SK-N-SH (cell line): ENCODE measurements at regions not wholly inside any gene's neighbourhood (a gene's known extent, or its start where the extent isn't known, plus 50 kb on each side); places are given as distances from the start of the nearest gene placed in this dataset.

Source experiments
- CTCF ChIA-PET: fragments of 300-600, 350-600 bp; formaldehyde crosslinking; extraction: SDS; loops from one replicate; lab custom pipeline; 2021; lab: Yijun Ruan, JAX
- POLR2A ChIA-PET: fragments of 350-600 bp; sonication (Branson Sonifier 250); formaldehyde crosslinking; extraction: SDS; loops from one replicate; lab custom pipeline; 2020; ENCODE audit warnings: antibody characterized with exemption, inconsistent platforms; lab: Yijun Ruan, JAX
- DNase-seq: peaks from one replicate; pipeline ENCODE4 v3.0.0; 2012
- H2AFZ ChIP-seq: fragments of 200-600 bp; sonication (generic); 2 replicates; pipeline ENCODE4 v1.8.1; 2016; ENCODE audit warnings: antibody characterized with exemption, mild to moderate bottlenecking, low read depth
- H3F3A ChIP-seq: fragments of 200-600 bp; sonication (generic); replicated peaks from 2 replicates; pipeline ENCODE3; 2016; ENCODE audit warnings: antibody characterized with exemption, mild to moderate bottlenecking; ENCODE audit not compliant: insufficient read depth
- H3K27ac ChIP-seq, 2 experiments: fragments of 200-500 bp in 1 of 2; fragments of 200-600 bp in 1 of 2; sonication (Bioruptor generic) in 1 of 2; sonication (generic), shearing (Covaris generic) in 1 of 2; 2 replicates each; pipeline versions ENCODE4 v1.5.1 to v1.6.1; 2014 to 2016; ENCODE audit warnings: low read depth in 2 of 2, inconsistent platforms in 1 of 2, low read length in 1 of 2, mild to moderate bottlenecking in 1 of 2, mixed read lengths in 1 of 2
- H3K27me3 ChIP-seq: fragments of 200-600 bp; sonication (generic), shearing (Covaris generic); 2 replicates; pipeline ENCODE4 v1.6.1; 2016; ENCODE audit warnings: mixed run types; ENCODE audit not compliant: insufficient read depth
- H3K36me3 ChIP-seq, 2 experiments: fragments of 200-500 bp in 1 of 2; fragments of 200-600 bp in 1 of 2; sonication (Bioruptor generic) in 1 of 2; sonication (generic) in 1 of 2; replicated peaks in 1 of 2; 2 replicates each; pipeline versions ENCODE3 to v1.5.1; 2014 to 2016; ENCODE audit warnings: low read length in 1 of 2, mild to moderate bottlenecking in 1 of 2; ENCODE audit not compliant: insufficient read depth in 2 of 2, control insufficient read depth in 1 of 2
- H3K4me1 ChIP-seq, 2 experiments: fragments of 200-500 bp in 1 of 2; fragments of 200-600 bp in 1 of 2; sonication (Bioruptor generic) in 1 of 2; sonication (generic), shearing (Covaris generic) in 1 of 2; 2 replicates each; pipeline versions ENCODE4 v1.5.1 to v1.6.1; 2014 to 2016; ENCODE audit warnings: low read depth in 1 of 2, low read length in 1 of 2, mixed run types in 1 of 2; ENCODE audit not compliant: insufficient read depth in 2 of 2, control insufficient read depth in 1 of 2
- H3K4me2 ChIP-seq: fragments of 200-600 bp; sonication (generic), shearing (Covaris generic); 2 replicates; pipeline ENCODE4 v1.6.1; 2017; ENCODE audit warnings: mixed run types
- H3K4me3 ChIP-seq, 2 experiments: fragments of 200-500 bp in 1 of 2; fragments of 200-600 bp in 1 of 2; sonication (Bioruptor generic) in 1 of 2; sonication (generic), shearing (Covaris generic) in 1 of 2; 2 replicates each; pipeline versions ENCODE4 v1.5.1 to v1.8.1; 2014 to 2016; ENCODE audit warnings: low read depth in 2 of 2, inconsistent platforms in 1 of 2, low read length in 1 of 2, mild to moderate bottlenecking in 1 of 2, mixed read lengths in 1 of 2, moderate library complexity in 1 of 2
- H3K79me2 ChIP-seq: fragments of 200-600 bp; sonication (generic); 2 replicates; pipeline ENCODE4 v1.8.1; 2017; ENCODE audit warnings: mild to moderate bottlenecking; ENCODE audit not compliant: insufficient read depth
- H3K9ac ChIP-seq: fragments of 200-600 bp; sonication (generic); 2 replicates; pipeline ENCODE4 v1.6.1; 2017; ENCODE audit warnings: mixed run types
- H3K9me2 ChIP-seq: fragments of 200-600 bp; sonication (generic); 2 replicates; pipeline ENCODE4 v1.6.1; 2017; ENCODE audit warnings: mixed run types
- H3K9me3 ChIP-seq: fragments of 200-600 bp; sonication (generic); 2 replicates; pipeline ENCODE4 v1.6.1; 2017; ENCODE audit warnings: mixed run types, mild to moderate bottlenecking, moderate library complexity
- H4K20me1 ChIP-seq: fragments of 200-600 bp; sonication (generic); 2 replicates; pipeline ENCODE4 v1.6.1; 2017; ENCODE audit warnings: mild to moderate bottlenecking, mixed run types; ENCODE audit not compliant: insufficient read depth
- CHD2 ChIP-seq: fragments of 150-350 bp; IDR thresholded peaks from 2 replicates; pipeline ENCODE4 v1.6.1; 2018; ENCODE audit warnings: low read length; ENCODE audit not compliant: partially characterized antibody
- ELF1 ChIP-seq: IDR thresholded peaks from 2 replicates; pipeline ENCODE4 v1.4.0; 2012
- FOSL2 ChIP-seq: IDR thresholded peaks from 2 replicates; pipeline ENCODE4 v1.4.0; 2012; ENCODE audit warnings: low read depth, mild to moderate bottlenecking, moderate library complexity, borderline replicate concordance
- FOXJ3 ChIP-seq: sonication (generic); formaldehyde crosslinking; IDR thresholded peaks from 2 replicates; pipeline ENCODE4 v1.5.1; 2020; ENCODE audit warnings: mild to moderate bottlenecking, missing genetic modification reagents
- FOXM1 ChIP-seq: IDR thresholded peaks from 2 replicates; pipeline ENCODE4 v1.4.0; 2012; ENCODE audit warnings: low read depth, mild to moderate bottlenecking
- GABPA ChIP-seq: IDR thresholded peaks from 2 replicates; pipeline ENCODE4 v1.4.0; 2012; ENCODE audit warnings: low read depth, mild to moderate bottlenecking
- GATA2 ChIP-seq: sonication (generic); formaldehyde crosslinking; IDR thresholded peaks from 2 replicates; pipeline ENCODE4 v1.5.0; 2020; ENCODE audit warnings: mild to moderate bottlenecking, missing genetic modification reagents
- JUND ChIP-seq: IDR thresholded peaks from 2 replicates; pipeline ENCODE4 v1.4.0; 2012
- MEF2A ChIP-seq: IDR thresholded peaks from 2 replicates; pipeline ENCODE4 v1.4.0; 2012; ENCODE audit warnings: low read depth, borderline replicate concordance
- NFIC ChIP-seq: IDR thresholded peaks from 2 replicates; pipeline ENCODE4 v1.4.0; 2012; ENCODE audit warnings: borderline replicate concordance
- NRF1 ChIP-seq: IDR thresholded peaks from 2 replicates; pipeline ENCODE4 v1.6.1; 2012; ENCODE audit warnings: low read depth, mild to moderate bottlenecking, low read length
- POLR2AphosphoS5 ChIP-seq: IDR thresholded peaks from 2 replicates; pipeline ENCODE4 v1.6.1; 2012; ENCODE audit warnings: low read depth, low read length
- RAD21 ChIP-seq: IDR thresholded peaks from 2 replicates; pipeline ENCODE4 v1.6.1; 2012; ENCODE audit warnings: mild to moderate bottlenecking, low read length
- RCOR1 ChIP-seq: fragments of 150-350 bp; IDR thresholded peaks from 2 replicates; pipeline ENCODE4 v1.6.1; 2017; ENCODE audit warnings: antibody characterized with exemption, low read length
- RFX5 ChIP-seq: IDR thresholded peaks from 2 replicates; pipeline ENCODE4 v1.6.1; 2012; ENCODE audit warnings: mild to moderate bottlenecking, improper control_type of control experiment, low read length
- RXRA ChIP-seq: IDR thresholded peaks from 2 replicates; pipeline ENCODE4 v1.4.0; 2012; ENCODE audit warnings: low read depth, mild to moderate bottlenecking, borderline replicate concordance
- SIN3A ChIP-seq: IDR thresholded peaks from 2 replicates; pipeline ENCODE4 v1.6.1; 2012; ENCODE audit warnings: low read depth, mild to moderate bottlenecking, low read length, moderate library complexity, borderline replicate concordance
- TCF12 ChIP-seq: IDR thresholded peaks from 2 replicates; pipeline ENCODE4 v1.4.0; 2012
- TEAD4 ChIP-seq: IDR thresholded peaks from 2 replicates; pipeline ENCODE4 v1.4.0; 2012; ENCODE audit warnings: mild to moderate bottlenecking, borderline replicate concordance; ENCODE audit not compliant: insufficient read depth
- WGBS: methylation state at CpG from one replicate; pipeline ENCODE4 v1.1.6; 2017; ENCODE audit warnings: low lambda C conversion rate; 5-methylcytosine and 5-hydroxymethylcytosine counted together
- TF ChIP-seq, protein P1 (sequence below): fragments of 150-350 bp; IDR thresholded peaks from 2 replicates; pipeline ENCODE4 v1.6.1; 2017; ENCODE audit warnings: antibody characterized with exemption, low read length, low read depth, borderline replicate concordance
- TF ChIP-seq, protein P2 (sequence below): IDR thresholded peaks from 2 replicates; pipeline ENCODE4 v1.4.0; 2012; ENCODE audit warnings: low read depth
- TF ChIP-seq, protein P3 (sequence below): fragments of 200-600 bp; sonication (generic); IDR thresholded peaks from 2 replicates; pipeline ENCODE4 v1.6.1; 2017; ENCODE audit warnings: antibody characterized with exemption, mild to moderate bottlenecking, moderate library complexity
- TF ChIP-seq, protein P4 (sequence below): fragments of 150-350 bp; IDR thresholded peaks from 2 replicates; pipeline ENCODE4 v1.6.1; 2016; ENCODE audit warnings: mild to moderate bottlenecking, low read depth, low read length

DNA sequence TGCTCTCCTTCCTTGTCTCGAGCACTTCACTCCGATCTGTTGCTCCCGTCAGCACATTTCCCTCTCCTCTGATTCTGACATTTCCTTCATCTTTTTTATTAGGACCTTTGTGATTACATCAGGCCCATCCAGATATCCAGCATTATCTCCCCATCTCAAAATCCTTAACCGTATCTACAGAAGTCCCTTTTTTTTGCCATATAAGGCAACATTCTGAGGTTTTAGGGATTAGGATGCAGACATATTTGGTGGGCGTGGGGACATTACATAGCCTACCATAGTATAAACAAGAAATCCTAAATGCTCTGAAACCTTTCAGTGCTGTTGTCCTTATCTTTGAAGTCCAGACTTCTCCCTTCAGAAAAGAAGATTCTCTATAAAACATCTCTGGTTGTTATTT lies 505.0 kb upstream of the PITX2 start:
- Histone ChIP-seq H3K4me3 (peak overlapping the region in 1 of 2 experiments; percentile 7; a peak in 1 of 4 replicates), H3K9me3 (no peaks in the 10 kb centered on the region), H4K20me1 (no peaks in the 10 kb centered on the region), H3K4me2 (peak overlapping the region; percentile 35; the same call in 1 of the 2 replicates), H3K27me3 (no peaks in the 10 kb centered on the region), H3K9me2 (no peaks in the 10 kb centered on the region), H3K4me1 (no peaks in the 10 kb centered on the region), H2AFZ (peak overlapping the region; percentile 55; the same call in 1 of the 2 replicates), H3K27ac (no peak overlapping the region), H3K79me2 (no peaks in the 10 kb centered on the region), H3K36me3 (no peaks in the 10 kb centered on the region), H3F3A (no peaks in the 10 kb centered on the region), H3K9ac (no peak overlapping the region)
- CTCF ChIA-PET = interaction anchor here (1.2 kb wide), 1 partner anchor 8 kb away, joined by 4 read pairs; no protein-coding TSS in a partner anchor
- TF ChIP-seq, protein P1, sequence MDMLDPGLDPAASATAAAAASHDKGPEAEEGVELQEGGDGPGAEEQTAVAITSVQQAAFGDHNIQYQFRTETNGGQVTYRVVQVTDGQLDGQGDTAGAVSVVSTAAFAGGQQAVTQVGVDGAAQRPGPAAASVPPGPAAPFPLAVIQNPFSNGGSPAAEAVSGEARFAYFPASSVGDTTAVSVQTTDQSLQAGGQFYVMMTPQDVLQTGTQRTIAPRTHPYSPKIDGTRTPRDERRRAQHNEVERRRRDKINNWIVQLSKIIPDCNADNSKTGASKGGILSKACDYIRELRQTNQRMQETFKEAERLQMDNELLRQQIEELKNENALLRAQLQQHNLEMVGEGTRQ = no peak
- TF ChIP-seq RXRA (no peak), POLR2AphosphoS5 (no peak), TCF12 (no peak), MEF2A (no peak), SIN3A (no peak), NRF1 (no peak), FOSL2 (no peak), RFX5 (no peak), FOXJ3 (CRISPR knock-in tag) (no peak), NFIC (no peak), JUND (no peak), RCOR1 (no peak), TEAD4 (no peak), RAD21 (no peak)
- TF ChIP-seq, protein P2, sequence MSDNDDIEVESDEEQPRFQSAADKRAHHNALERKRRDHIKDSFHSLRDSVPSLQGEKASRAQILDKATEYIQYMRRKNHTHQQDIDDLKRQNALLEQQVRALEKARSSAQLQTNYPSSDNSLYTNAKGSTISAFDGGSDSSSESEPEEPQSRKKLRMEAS = no peak
- TF ChIP-seq, protein P3, sequence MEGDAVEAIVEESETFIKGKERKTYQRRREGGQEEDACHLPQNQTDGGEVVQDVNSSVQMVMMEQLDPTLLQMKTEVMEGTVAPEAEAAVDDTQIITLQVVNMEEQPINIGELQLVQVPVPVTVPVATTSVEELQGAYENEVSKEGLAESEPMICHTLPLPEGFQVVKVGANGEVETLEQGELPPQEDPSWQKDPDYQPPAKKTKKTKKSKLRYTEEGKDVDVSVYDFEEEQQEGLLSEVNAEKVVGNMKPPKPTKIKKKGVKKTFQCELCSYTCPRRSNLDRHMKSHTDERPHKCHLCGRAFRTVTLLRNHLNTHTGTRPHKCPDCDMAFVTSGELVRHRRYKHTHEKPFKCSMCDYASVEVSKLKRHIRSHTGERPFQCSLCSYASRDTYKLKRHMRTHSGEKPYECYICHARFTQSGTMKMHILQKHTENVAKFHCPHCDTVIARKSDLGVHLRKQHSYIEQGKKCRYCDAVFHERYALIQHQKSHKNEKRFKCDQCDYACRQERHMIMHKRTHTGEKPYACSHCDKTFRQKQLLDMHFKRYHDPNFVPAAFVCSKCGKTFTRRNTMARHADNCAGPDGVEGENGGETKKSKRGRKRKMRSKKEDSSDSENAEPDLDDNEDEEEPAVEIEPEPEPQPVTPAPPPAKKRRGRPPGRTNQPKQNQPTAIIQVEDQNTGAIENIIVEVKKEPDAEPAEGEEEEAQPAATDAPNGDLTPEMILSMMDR = no peak
- WGBS = 25% methylated on average over 5 of the region's 5 CpGs
- no peak for DNase-seq
- POLR2A ChIA-PET = no interaction called here

DNA sequence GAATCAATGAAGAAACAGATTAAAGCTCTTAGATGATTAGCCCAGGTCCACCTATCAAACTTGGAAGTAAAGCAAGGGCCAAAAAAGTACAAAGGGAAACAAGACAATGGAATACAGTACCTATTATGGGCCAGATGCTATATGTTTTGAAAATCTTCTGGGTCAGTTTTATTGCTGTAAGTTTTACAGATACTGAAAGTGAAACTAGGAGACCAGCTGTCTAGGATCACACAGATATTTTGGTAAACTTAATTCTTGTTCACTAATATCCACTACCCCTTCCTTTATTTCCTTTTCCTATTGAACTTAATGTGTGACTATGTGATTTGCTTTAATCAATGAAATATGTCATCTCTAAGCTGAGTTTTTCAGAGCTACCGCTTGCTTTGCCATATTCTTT lies 505.4 kb upstream of the PITX2 start:
- H3K9ac ChIP-seq = no peak overlapping the region

More for the DNA sequence above, 505.4 kb upstream of the PITX2 start:
- POLR2A ChIA-PET = no interaction called here
- Histone ChIP-seq H3F3A (no peaks in the 10 kb centered on the region), H4K20me1 (no peaks in the 10 kb centered on the region), H3K4me3 (peak overlapping the region in 1 of 2 experiments; percentile 7; a peak in 1 of 4 replicates), H2AFZ (peak overlapping the region; percentile 55), H3K4me1 (no peaks in the 10 kb centered on the region), H3K36me3 (no peaks in the 10 kb centered on the region), H3K4me2 (peak overlapping the region; percentile 35; the same call in 1 of the 2 replicates), H3K27me3 (no peaks in the 10 kb centered on the region), H3K79me2 (no peaks in the 10 kb centered on the region), H3K27ac (no peak overlapping the region), H3K9me3 (no peaks in the 10 kb centered on the region), H3K9me2 (no peaks in the 10 kb centered on the region)
- CTCF ChIA-PET = interaction anchor here (1.2 kb wide), 1 partner anchor 8 kb away, joined by 4 read pairs; no protein-coding TSS in a partner anchor
- no peak for DNase-seq
- TF ChIP-seq CHD2 (no peak), GATA2 (no peak), ELF1 (no peak), FOXM1 (no peak), RCOR1 (no peak), GABPA (no peak), FOSL2 (no peak), POLR2AphosphoS5 (no peak)
- TF ChIP-seq, protein P4, sequence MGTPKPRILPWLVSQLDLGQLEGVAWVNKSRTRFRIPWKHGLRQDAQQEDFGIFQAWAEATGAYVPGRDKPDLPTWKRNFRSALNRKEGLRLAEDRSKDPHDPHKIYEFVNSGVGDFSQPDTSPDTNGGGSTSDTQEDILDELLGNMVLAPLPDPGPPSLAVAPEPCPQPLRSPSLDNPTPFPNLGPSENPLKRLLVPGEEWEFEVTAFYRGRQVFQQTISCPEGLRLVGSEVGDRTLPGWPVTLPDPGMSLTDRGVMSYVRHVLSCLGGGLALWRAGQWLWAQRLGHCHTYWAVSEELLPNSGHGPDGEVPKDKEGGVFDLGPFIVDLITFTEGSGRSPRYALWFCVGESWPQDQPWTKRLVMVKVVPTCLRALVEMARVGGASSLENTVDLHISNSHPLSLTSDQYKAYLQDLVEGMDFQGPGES = no peak
- TF ChIP-seq, protein P1 = no peak
- WGBS = 25% methylated on average over 1 of the region's 1 CpG
